ENCODE measurements at regions not wholly inside any gene's neighbourhood (a gene's known extent, or its start where the extent isn't known, plus 50 kb on each side); places are given as distances from the start of the nearest gene placed in this dataset.

GRCh38 chr9:7967851-7968250, 168.3 kb upstream of the DMAC1 start:
- H3K27ac ChIP-seq: no peak overlapping the region
- H3K4me3 ChIP-seq: no peak overlapping the region

- no peak overlapping the region for H3K27ac ChIP-seq
Measured at GRCh38 chr9:7967093-7967827, 167.7 kb upstream of the DMAC1 start.

GRCh38 chr9:7965063-7965462, 165.5 kb upstream of the DMAC1 start:
- no peak overlapping the region for H3K27ac ChIP-seq
- no peak overlapping the region for H3K4me3 ChIP-seq

More at GRCh38 chr9:7967093-7967827, 167.7 kb upstream of the DMAC1 start:
- H3K4me3 ChIP-seq: no peak overlapping the region

GRCh38 chr9:7963026-7963425, 163.4 kb upstream of the DMAC1 start:
- no peak overlapping the region for H3K4me3 ChIP-seq
- no peak overlapping the region for H3K27ac ChIP-seq

- Histone ChIP-seq H3K27ac (no peak overlapping the region), H3K4me3 (no peak overlapping the region)
Measured at GRCh38 chr9:7961076-7961475, 161.5 kb upstream of the DMAC1 start.

- H3K27ac ChIP-seq: no peak overlapping the region
- no peak overlapping the region for H3K4me3 ChIP-seq
Measured at GRCh38 chr9:7960320-7961050, 160.9 kb upstream of the DMAC1 start.

- Histone ChIP-seq H3K4me3 (no peak overlapping the region), H3K27ac (no peak overlapping the region)
Measured at GRCh38 chr9:7957803-7958202, 158.2 kb upstream of the DMAC1 start.

- no peak overlapping the region for H3K27ac ChIP-seq
- H3K4me3 ChIP-seq: no peak overlapping the region
Measured at GRCh38 chr9:7947577-7947976, 148.0 kb upstream of the DMAC1 start.

GRCh38 chr9:7946458-7946857, 146.9 kb upstream of the DMAC1 start:
- Histone ChIP-seq H3K4me3 (no peak overlapping the region), H3K27ac (no peak overlapping the region)

- Histone ChIP-seq H3K4me3 (no peak overlapping the region), H3K27ac (no peak overlapping the region)
Measured at GRCh38 chr9:7944572-7944971, 145.0 kb upstream of the DMAC1 start.

- H3K27ac ChIP-seq: no peak overlapping the region
- no peak overlapping the region for H3K4me3 ChIP-seq
Measured at GRCh38 chr9:7937761-7938491, 138.3 kb upstream of the DMAC1 start.

GRCh38 chr9:7936996-7937395, 137.4 kb upstream of the DMAC1 start:
- Histone ChIP-seq H3K4me3 (no peak overlapping the region), H3K27ac (no peak overlapping the region)

GRCh38 chr9:7936163-7936562, 136.6 kb upstream of the DMAC1 start:
- Histone ChIP-seq H3K27ac (peak overlapping the region in 3 of 21 experiments; percentile 11 to 62 (median 29)), H3K4me3 (no peak overlapping the region)

GRCh38 chr9:7935681-7936080, 136.1 kb upstream of the DMAC1 start:
- peak overlapping the region in 2 of 21 experiments; percentile 11 to 62 for H3K27ac ChIP-seq
- H3K4me3 ChIP-seq: no peak overlapping the region

GRCh38 chr9:7932767-7933166, 133.2 kb upstream of the DMAC1 start:
- Histone ChIP-seq H3K4me3 (no peak overlapping the region), H3K27ac (no peak overlapping the region)

- Histone ChIP-seq H3K27ac (no peak overlapping the region), H3K4me3 (no peak overlapping the region)
Measured at GRCh38 chr9:7930613-7931012, 131.0 kb upstream of the DMAC1 start.

GRCh38 chr9:7921545-7922197, 122.1 kb upstream of the DMAC1 start:
- H3K27ac ChIP-seq: no peak overlapping the region
- no peak overlapping the region for H3K4me3 ChIP-seq

- no peak overlapping the region for H3K27ac ChIP-seq
- no peak overlapping the region for H3K4me3 ChIP-seq
Measured at GRCh38 chr9:7912037-7912535, 112.5 kb upstream of the DMAC1 start.

- H3K4me3 ChIP-seq: no peak overlapping the region
- no peak overlapping the region for H3K27ac ChIP-seq
Measured at GRCh38 chr9:7910426-7911020, 110.9 kb upstream of the DMAC1 start.

GRCh38 chr9:7909537-7909936, 110.0 kb upstream of the DMAC1 start:
- no peak overlapping the region for H3K27ac ChIP-seq

More at GRCh38 chr9:7909537-7909936, 110.0 kb upstream of the DMAC1 start:
- H3K4me3 ChIP-seq: no peak overlapping the region
